Common myeloid progenitor, CD34-positive (primary cell): ENCODE measurements at regions not wholly inside any gene's neighbourhood (a gene's known extent, or its start where the extent isn't known, plus 50 kb on each side); places are given as distances from the start of the nearest gene placed in this dataset.

Source experiments
- CTCF ChIA-PET: fragments of 350-600 bp; sonication (Branson Sonifier 250); formaldehyde crosslinking; loops from one replicate; lab custom pipeline; 2021; ENCODE audit warnings: antibody characterized with exemption; lab: Charles Lee
- POLR2A ChIA-PET: fragments of 350-600 bp; sonication (Branson Sonifier 250); formaldehyde crosslinking; loops from one replicate; lab custom pipeline; 2021; ENCODE audit warnings: antibody characterized with exemption; lab: Charles Lee
- DNase-seq, 3 donors: peaks; one replicate each; pipeline versions ENCODE4 v3.0.0 to v3.0.0-alpha.2; 2013
- H3K27ac ChIP-seq, 2 experiments: 1 replicate in 1 of 2; 2 replicates in 1 of 2; pipeline ENCODE4 v1.7.0; 2013; ENCODE audit warnings: inconsistent platforms in 2 of 2, low read length in 2 of 2, mild to moderate bottlenecking in 2 of 2, low read depth in 1 of 2, moderate library complexity in 1 of 2; ENCODE audit not compliant: severe bottlenecking in 2 of 2, insufficient read depth in 1 of 2, poor library complexity in 1 of 2
- H3K27me3 ChIP-seq, 5 experiments: replicated peaks in 2 of 5; 1 replicate in 3 of 5; 2 replicates in 2 of 5; pipeline versions ENCODE4 v1.6.1 to v1.7.0; 2013; ENCODE audit warnings: low read length in 4 of 5, mild to moderate bottlenecking in 2 of 5, moderate library complexity in 2 of 5, inconsistent platforms in 1 of 5; ENCODE audit not compliant: insufficient read depth in 5 of 5, control insufficient read depth in 4 of 5
- H3K36me3 ChIP-seq, 4 experiments: 1 replicate in 2 of 4; 2 replicates in 2 of 4; pipeline versions ENCODE4 v1.6.1 to v1.7.0; 2013; ENCODE audit warnings: low read length in 3 of 4, control low read depth in 1 of 4, mild to moderate bottlenecking in 1 of 4; ENCODE audit not compliant: control insufficient read depth in 4 of 4, insufficient read depth in 4 of 4
- H3K4me1 ChIP-seq, 4 experiments: 1 replicate in 3 of 4; 2 replicates in 1 of 4; pipeline versions ENCODE4 v1.6.1 to v1.7.1; 2013; ENCODE audit warnings: low read length in 3 of 4, mild to moderate bottlenecking in 3 of 4, control low read depth in 1 of 4, inconsistent platforms in 1 of 4, moderate library complexity in 1 of 4; ENCODE audit not compliant: control insufficient read depth in 4 of 4, insufficient read depth in 4 of 4; ENCODE audit errors: control extremely low read depth in 1 of 4
- H3K4me3 ChIP-seq, 7 experiments: 1 replicate in 4 of 7; 2 replicates in 3 of 7; pipeline versions ENCODE4 v1.5.1 to v1.7.0; 2013; ENCODE audit warnings: mild to moderate bottlenecking in 7 of 7, low read length in 6 of 7, moderate library complexity in 6 of 7, inconsistent platforms in 2 of 7, low read depth in 2 of 7, control low read depth in 1 of 7; ENCODE audit not compliant: insufficient read depth in 4 of 7, control insufficient read depth in 1 of 7; ENCODE audit errors: extremely low read depth in 1 of 7
- H3K9me3 ChIP-seq, 5 experiments: 1 replicate in 4 of 5; 2 replicates in 1 of 5; pipeline versions ENCODE4 v1.6.1 to v1.7.1; 2013; ENCODE audit warnings: low read length in 4 of 5, mild to moderate bottlenecking in 2 of 5, inconsistent platforms in 1 of 5, low read depth in 1 of 5, moderate library complexity in 1 of 5; ENCODE audit not compliant: control insufficient read depth in 4 of 5, insufficient read depth in 2 of 5; ENCODE audit errors: control extremely low read depth in 1 of 5
- WGBS: methylation state at CpG from one replicate; pipeline ENCODE4 v1.1.5; 2013; ENCODE audit not compliant: insufficient coverage; 5-methylcytosine and 5-hydroxymethylcytosine counted together

- Histone ChIP-seq H3K9me3 (peaks cover 0 to 1% (median 0%) of the 10 kb centered on the region in 5 experiments), H3K4me1 (peaks cover 1 to 5% (median 3%) of the 10 kb centered on the region in 4 experiments), H3K27ac (no peak overlapping the region), H3K27me3 (no peaks in the 10 kb centered on the region), H3K4me3 (no peak overlapping the region), H3K36me3 (no peaks in the 10 kb centered on the region)
- DNase-seq: no peak
- ChIA-PET POLR2A (no interaction called here), CTCF (no interaction called here)
- WGBS: 100% methylated on average over 1 of the region's 4 CpGs
Observed at GRCh38 chr2:136392897-136393505, 275.1 kb upstream of the CXCR4 start.

GRCh38 chr2:136389809-136390208, 271.9 kb upstream of the CXCR4 start:
- peaks cover 1 to 5% (median 3%) of the 10 kb centered on the region in 4 experiments for H3K4me1 ChIP-seq
- no peaks in the 10 kb centered on the region for H3K9me3 ChIP-seq
- peak; percentile 19 to 82 (median 74) for DNase-seq
- ChIA-PET POLR2A (no interaction called here), CTCF (interaction anchor here (1.2 to 1.9 kb wide), 5 partner anchors 9 to 476 kb away, joined by 3 to 9 read pairs (median 6); no protein-coding TSS in a partner anchor)
- no peaks in the 10 kb centered on the region for H3K27me3 ChIP-seq
- no CpG with 5 or more reads among the region's 3 CpGs for WGBS
- no peak overlapping the region for H3K4me3 ChIP-seq
- no peaks in the 10 kb centered on the region for H3K36me3 ChIP-seq
- no peak overlapping the region for H3K27ac ChIP-seq

DNA sequence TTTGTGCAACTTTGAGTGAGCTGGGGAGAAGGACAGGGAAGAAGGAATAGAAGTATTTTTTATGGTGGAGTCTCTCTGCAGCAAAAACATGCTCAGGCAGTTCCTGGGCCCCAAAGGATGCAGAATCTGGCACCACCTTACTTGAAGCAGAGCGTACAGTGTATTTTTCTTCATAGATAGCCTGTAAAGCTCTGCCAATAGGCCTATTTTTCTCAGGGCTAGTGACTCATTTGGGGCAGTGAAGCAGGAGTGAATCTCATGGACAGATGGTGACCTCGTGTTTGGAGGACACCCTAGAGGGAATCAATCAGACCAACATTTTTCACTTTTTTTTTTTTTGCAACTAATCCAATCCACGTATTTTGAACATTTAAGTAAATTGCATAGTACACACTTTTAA, 268.1 kb upstream of the CXCR4 start:
- H3K4me1 ChIP-seq: peaks cover 16 to 32% (median 20%) of the 10 kb centered on the region in 4 experiments
- ChIA-PET CTCF (interaction anchor here (1.3 to 10.1 kb wide), 7 partner anchors 38 to 1396 kb away, joined by 3 to 238 read pairs (median 4); no protein-coding TSS in a partner anchor), POLR2A (no interaction called here)
- no peak overlapping the region for H3K4me3 ChIP-seq
- H3K27me3 ChIP-seq: no peaks in the 10 kb centered on the region
- H3K9me3 ChIP-seq: no peaks in the 10 kb centered on the region
- no peaks in the 10 kb centered on the region for H3K36me3 ChIP-seq
- WGBS: 90% methylated on average over 3 of the region's 3 CpGs
- no peak overlapping the region for H3K27ac ChIP-seq
- DNase-seq: no peak

- POLR2A ChIA-PET: no interaction called here
- Histone ChIP-seq H3K4me1 (peaks cover 13 to 27% (median 19%) of the 10 kb centered on the region in 4 experiments), H3K36me3 (no peaks in the 10 kb centered on the region), H3K27me3 (no peaks in the 10 kb centered on the region), H3K9me3 (no peaks in the 10 kb centered on the region), H3K4me3 (peak overlapping the region in 1 of 7 experiments; percentile 52), H3K27ac (no peak overlapping the region)
- DNase-seq: peak; percentile 60 to 83 (median 79)
- CTCF ChIA-PET: interaction anchor here (0.6 to 10.1 kb wide), 29 partner anchors 8 to 1454 kb away, joined by 3 to 238 read pairs (median 4); no protein-coding TSS in a partner anchor
- WGBS: 25% methylated on average over 2 of the region's 3 CpGs
Observed at GRCh38 chr2:136384531-136385303, 266.8 kb upstream of the CXCR4 start.

GRCh38 chr2:136383167-136383566, 265.2 kb upstream of the CXCR4 start:
- peak overlapping the region in 1 of 2 experiments; percentile 67 for H3K27ac ChIP-seq
- H3K27me3 ChIP-seq: no peaks in the 10 kb centered on the region
- peak in 1 of 3 donors; percentile 13 for DNase-seq
- no peaks in the 10 kb centered on the region for H3K36me3 ChIP-seq
- WGBS: 91% methylated on average over 3 of the region's 3 CpGs
- CTCF ChIA-PET: interaction anchor here (0.6 to 10.1 kb wide), 15 partner anchors 16 to 642 kb away, joined by 3 to 238 read pairs (median 4); no protein-coding TSS in a partner anchor
- no peak overlapping the region for H3K4me3 ChIP-seq
- POLR2A ChIA-PET: interaction anchor here (0.7 kb wide), 1 partner anchor 1248 kb away, joined by 4 read pairs; no protein-coding TSS in a partner anchor
- no peaks in the 10 kb centered on the region for H3K9me3 ChIP-seq
- H3K4me1 ChIP-seq: peaks cover 13 to 27% (median 19%) of the 10 kb centered on the region in 4 experiments

- POLR2A ChIA-PET: interaction anchor here (0.5 to 1.2 kb wide), 5 partner anchors 62 to 468 kb away, joined by 3 to 10 read pairs (median 7); partner anchors contain the start of gene CXCR4
- H3K9me3 ChIP-seq: no peaks in the 10 kb centered on the region
- DNase-seq: peak; percentile 74 to 90 (median 88)
- H3K27me3 ChIP-seq: no peaks in the 10 kb centered on the region
- H3K36me3 ChIP-seq: no peaks in the 10 kb centered on the region
- peaks cover 13 to 27% (median 19%) of the 10 kb centered on the region in 4 experiments for H3K4me1 ChIP-seq
- CTCF ChIA-PET: interaction anchor here (0.8 to 10.1 kb wide), 14 partner anchors 8 to 480 kb away, joined by 3 to 238 read pairs (median 4); no protein-coding TSS in a partner anchor
- 31% methylated on average over 11 of the region's 14 CpGs for WGBS
- peak overlapping the region in 4 of 7 experiments; percentile 9 to 57 (median 36) for H3K4me3 ChIP-seq
- H3K27ac ChIP-seq: peak overlapping the region; percentile 33 to 67
Observed at GRCh38 chr2:136381722-136382633, 264.0 kb upstream of the CXCR4 start.
